SH-SY5Y (cell line): ENCODE measurements at regions not wholly inside any gene's neighbourhood (a gene's known extent, or its start where the extent isn't known, plus 50 kb on each side); places are given as distances from the start of the nearest gene placed in this dataset.

Experiments used
- GATA2 ChIP-seq: IDR thresholded peaks from 2 replicates; pipeline ENCODE4 v1.6.1; 2011; ENCODE audit warnings: mild to moderate bottlenecking, low read depth, low read length
- GATA3 ChIP-seq: IDR thresholded peaks from 2 replicates; pipeline ENCODE4 v1.6.1; 2011; ENCODE audit warnings: low read depth, mild to moderate bottlenecking, low read length, moderate library complexity

- no peak for TF ChIP-seq GATA3
- TF ChIP-seq GATA2 = no peak
Measured at GRCh38 chr10:125505648-125506047, 177.3 kb downstream of the TEX36 start.
